Dermis microvascular lymphatic vessel endothelial cell (primary cell): ENCODE measurements at regions not wholly inside any gene's neighbourhood (a gene's known extent, or its start where the extent isn't known, plus 50 kb on each side); places are given as distances from the start of the nearest gene placed in this dataset.

Experiments
- DNase-seq, 2 donors: peaks; one replicate each; pipeline versions ENCODE4 v3.0.0 to v3.0.0-alpha.2; 2010; ENCODE audit warnings: low read depth in 2 of 2

- peak in 1 of 2 donors; percentile 29 for DNase-seq
These were observed 637.4 kb downstream of the MMUT start for GRCh38 chr6:48825501-48826151.

DNA sequence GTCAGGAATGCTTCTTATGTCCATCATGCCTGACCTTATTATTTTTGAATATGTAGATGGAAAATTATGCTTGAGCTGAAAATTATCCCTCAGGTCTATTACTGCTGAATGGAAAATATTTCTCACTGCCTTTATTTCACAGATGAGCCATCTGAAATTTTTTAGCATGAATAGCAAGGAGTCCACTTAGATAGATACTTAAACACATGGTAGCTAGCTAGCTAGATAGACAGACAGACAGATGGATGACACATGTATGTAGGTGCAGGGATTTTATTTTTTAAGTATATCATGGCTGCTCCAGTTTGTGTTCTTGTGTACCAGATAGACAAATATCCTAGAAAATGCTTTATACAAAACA, 645.0 kb downstream of the MMUT start:
- DNase-seq: no peak

DNA sequence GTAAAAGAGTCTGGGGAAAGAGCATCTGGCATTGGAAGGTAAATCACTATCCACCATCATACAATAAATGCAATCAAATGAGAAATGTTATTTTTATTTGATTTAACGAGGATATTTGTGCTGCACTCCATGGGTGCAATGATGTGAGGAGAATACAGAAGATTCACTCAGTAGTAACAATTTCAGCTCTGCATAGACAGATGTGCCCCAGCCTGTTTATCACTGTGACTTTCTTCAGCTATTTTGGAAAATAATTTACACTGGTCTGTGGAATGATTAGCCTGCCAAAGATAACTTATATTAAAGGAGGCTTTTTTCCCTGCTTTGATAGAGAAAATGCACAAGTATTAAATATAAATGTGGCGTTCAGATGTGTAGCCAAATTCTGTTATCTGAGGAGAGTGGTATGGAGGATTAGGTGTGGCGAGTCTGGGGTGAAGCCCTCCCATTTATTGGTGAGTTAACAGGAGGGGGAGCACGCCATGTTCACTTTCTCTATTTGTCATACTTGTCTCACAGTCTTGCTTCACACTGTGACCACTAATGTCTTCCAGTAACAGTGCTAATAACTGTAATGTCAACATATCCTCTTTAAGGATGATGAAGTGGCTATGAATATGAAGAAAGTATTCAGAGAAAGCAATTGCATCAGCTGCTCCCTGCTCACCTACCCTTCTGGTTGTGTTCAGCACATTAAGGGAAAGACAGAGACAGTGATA, 645.6 kb downstream of the MMUT start:
- no peak for DNase-seq

DNA sequence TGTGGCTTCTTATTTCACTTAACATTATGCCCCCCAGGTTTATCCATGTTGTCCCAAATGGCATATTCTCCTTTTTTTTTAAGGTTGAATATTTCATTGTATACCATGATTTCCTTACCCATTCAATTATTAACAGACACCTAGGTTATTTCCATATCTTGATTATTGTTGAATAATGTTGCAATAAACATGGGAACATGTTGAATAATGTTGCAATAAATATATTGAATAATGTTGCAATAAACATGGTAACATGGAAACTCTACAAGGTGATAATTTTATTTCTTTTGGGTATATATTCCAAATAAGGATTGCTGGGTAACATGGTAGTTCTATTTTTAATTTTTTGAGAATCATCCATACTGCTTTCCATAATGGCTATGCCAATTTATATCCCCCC, 648.1 kb downstream of the MMUT start:
- no peak for DNase-seq

- DNase-seq: no peak
These were observed 649.2 kb downstream of the MMUT start for GRCh38 chr6:48813836-48814235.

GRCh38 chr6:48809700-48810099, 653.4 kb downstream of the MMUT start:
- no peak for DNase-seq

GRCh38 chr6:48809245-48809644, 653.8 kb downstream of the MMUT start:
- DNase-seq: no peak

DNA sequence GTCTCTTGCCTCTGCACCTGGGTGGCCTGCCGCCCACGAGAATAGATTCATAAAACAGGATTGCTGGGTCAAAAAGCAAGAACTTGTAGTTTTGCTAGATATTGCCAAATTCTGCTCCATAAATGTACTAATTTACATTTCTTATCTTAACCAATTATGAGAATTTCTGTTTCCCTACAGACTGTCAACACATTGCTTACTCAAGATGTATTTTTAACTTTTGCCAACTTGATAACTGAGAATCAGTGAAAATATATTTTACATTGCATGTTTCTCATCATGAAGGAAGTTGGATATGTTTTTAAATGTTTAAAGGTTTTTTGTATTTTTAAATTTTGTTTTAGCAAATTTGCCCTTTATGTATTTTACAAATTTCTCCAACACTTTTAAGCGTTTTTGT, 664.8 kb downstream of the MMUT start:
- DNase-seq: no peak

GRCh38 chr6:48782225-48782624, 671.2 kb upstream of the PTCHD4 start:
- DNase-seq: no peak

DNA sequence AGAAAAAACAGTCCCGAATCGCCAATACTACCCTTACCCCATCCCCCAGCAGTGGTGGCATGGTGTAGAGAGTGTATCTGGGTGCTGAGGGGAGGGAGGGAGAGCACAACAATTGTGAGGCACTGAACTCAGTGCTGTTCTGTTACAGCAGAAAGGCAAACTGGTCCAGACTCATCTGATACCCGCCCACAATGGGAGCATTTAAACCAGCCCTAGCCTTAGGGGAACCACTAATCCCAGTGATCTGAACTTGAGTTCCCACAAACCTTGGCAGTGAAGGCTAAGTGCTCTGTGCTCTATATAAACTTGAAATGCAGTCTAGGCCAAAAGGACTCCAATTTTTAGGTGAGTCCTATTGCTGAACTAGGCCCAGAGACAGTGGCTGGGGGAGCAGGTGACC, 666.4 kb upstream of the PTCHD4 start:
- no peak for DNase-seq

GRCh38 chr6:48775157-48775556, 664.2 kb upstream of the PTCHD4 start:
- DNase-seq: no peak

DNA sequence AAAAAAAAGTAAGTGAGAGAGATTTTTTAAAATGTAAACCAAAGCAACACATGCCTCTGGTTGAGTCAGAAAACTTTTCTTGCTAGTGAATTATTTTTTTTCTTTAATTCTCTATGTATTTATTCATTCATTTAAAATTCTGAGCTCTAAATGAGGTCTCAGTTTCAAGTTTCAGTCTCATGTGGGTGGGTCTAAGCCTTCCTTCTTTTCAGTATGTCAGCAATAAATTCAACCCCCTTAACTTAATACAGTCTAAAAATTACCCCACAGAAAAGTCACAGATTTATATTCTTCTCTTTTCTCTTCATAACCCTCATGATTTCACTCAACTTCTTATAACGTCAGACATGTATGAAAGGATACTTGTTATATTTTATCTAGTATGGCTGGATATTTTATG, 663.3 kb upstream of the PTCHD4 start:
- DNase-seq: no peak

GRCh38 chr6:48766349-48766748, 655.4 kb upstream of the PTCHD4 start:
- DNase-seq: no peak

DNA sequence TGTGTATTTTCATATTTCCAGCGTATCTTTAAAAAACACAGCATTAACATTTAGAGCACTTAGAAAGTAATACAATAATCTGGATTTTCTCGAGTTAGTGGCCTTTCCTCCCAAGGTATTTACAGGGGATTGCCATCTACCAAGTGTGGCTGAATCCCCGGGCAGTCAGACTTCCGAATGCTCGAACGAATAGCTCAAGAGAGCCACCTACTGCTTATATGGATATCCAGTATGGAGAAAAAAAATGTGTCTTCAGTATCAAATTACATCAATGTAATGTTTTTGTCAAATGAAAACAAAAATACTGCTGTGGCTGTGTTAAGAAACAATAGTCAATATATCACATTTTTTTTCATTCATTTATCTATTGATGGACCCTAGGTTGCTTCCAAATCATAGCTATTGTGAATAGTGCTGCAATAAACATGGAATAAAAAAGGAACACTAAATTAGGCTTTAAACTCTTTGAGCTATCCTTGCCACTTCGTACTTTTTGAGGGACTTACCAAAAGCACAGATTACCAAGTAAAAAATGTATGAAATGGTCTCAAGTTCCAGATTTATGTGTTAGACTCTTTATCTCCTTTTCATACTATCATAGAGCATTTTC, 654.5 kb upstream of the PTCHD4 start:
- peak; percentile 23 to 63 for DNase-seq

DNA sequence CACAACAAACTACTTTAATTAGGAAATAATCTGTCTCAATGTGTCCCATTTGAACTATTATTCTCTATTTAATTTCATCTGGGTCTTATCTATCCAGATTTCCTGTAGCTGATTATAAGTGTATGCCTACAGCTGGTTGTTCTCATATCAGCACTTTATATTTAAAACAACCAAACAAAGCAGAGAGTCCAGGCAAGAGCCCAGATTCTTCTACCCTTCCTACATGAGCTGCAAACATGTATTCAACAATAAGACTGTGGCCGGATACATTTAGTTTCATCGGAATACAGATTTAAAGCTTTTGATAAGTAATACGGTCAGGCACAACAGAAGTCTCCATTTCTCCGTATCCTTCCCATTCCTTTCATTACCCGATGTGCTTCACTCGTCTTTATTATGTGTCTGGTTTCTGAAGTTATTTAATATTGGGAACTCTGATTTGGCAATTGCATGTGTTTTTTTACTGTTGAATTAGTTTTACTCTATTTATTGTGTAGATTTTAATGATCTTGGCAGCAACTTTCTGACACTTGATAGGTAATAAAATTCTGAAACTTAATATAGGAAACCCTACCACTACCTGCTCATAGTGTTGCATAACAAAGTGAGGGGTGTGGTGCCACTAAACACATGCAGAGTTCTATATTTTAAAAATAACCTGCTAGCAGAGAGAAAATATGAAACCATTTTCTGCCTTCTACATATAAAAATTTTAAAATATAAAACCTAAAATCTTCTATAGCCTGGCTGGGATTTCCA, 653.5 kb upstream of the PTCHD4 start:
- no peak for DNase-seq

GRCh38 chr6:48757661-48758060, 646.7 kb upstream of the PTCHD4 start:
- DNase-seq: no peak

DNA sequence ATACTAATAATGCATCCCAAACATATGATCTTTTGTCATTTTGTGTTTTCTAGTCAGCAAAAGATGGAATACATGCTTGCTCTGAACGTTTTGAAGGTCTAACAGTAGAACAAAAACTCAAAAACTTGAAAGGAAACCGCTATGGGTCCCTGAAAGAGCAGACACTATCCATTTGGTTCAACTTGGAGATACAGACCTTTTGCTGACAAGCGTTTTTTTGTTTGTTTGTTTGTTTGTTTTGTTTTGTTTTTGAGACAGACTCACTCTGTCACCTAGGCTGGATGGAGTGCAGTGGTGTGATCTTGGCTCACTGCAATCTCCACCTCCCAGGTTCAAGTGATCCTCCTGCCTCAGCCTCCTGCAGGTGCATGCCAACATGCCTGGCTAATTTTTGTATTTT, 644.3 kb upstream of the PTCHD4 start:
- DNase-seq: no peak

DNA sequence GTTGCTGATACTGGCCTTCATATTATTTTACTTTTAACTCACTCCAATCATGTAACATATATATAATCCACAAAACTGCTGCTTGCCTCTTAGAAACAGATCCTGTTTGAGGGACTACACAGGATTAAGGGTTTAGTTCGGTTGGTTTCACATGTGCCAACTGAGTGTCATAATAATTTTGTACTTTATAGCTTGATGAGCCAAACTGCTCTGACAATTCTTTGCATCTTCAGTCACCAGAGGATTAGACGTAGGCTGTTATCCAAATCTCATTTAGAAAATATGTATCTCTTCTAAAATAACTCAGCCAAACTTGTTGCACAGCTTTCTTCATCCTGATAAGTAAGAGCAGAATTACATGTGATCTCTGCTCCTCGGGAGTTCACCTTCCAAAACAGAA, 643.6 kb upstream of the PTCHD4 start:
- no peak for DNase-seq

DNA sequence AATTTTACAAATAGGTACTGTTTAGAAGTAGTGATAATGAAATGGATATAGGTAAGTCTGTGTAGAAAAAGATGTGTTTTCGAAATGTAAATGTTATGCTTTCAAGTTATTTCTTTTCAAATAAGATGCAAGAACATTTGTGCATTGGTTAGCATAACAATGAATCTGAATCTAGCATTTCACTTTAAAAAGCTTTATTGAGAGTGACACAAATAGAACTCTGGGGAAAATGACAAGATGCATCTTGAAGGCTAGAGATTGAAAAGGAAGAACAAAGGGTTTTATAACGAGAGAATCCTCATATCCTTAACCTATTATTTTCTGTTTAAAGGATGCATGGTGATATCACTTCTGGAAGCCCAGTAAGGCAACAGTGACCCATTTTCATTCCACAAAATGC, 639.9 kb upstream of the PTCHD4 start:
- DNase-seq: no peak

DNA sequence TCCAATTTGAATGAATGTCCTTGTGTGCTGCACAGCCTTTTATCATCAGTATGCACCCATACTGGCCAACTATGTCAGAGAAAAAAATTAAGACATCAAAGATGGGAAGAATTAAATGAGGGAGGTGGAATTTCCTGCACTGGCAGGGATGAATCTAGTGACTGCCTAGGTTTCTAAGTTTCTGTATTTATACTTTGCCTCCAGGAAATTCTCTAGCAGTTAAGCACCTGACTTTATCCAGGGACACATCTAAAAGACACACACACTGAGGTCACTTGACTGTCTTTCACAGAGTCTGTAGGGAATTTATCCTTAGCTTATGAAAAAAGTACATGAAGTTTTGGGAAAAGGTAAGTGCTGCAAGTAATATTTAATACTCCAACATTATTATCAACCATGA, 636.5 kb upstream of the PTCHD4 start:
- no peak for DNase-seq

GRCh38 chr6:48747040-48747439, 636.0 kb upstream of the PTCHD4 start:
- no peak for DNase-seq

DNA sequence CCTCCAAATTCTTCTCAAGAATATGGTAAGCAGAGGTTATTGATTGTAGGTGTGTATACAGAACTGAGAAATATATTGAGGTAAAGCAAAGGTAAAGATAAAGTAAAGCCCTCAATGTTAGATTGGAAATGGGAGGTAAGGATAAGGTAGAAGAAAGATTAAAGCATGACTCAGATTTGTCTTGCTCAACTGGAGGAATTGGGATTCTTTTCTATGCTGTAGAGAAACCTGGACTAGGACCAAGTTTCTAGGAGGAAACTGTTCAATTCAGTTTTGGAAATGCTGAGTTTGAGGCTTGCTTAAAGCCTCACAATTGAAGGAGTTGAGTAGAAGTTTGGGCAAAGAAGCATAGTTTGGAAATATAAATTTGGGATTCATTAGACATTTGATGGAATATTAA, 634.0 kb upstream of the PTCHD4 start:
- no peak for DNase-seq
